ENCODE measurements at regions not wholly inside any gene's neighbourhood (a gene's known extent, or its start where the extent isn't known, plus 50 kb on each side); places are given as distances from the start of the nearest gene placed in this dataset.
A peak's percentile ranks its signal among the peaks of the same experiment; 100 is the strongest.

GRCh38 chr14:96956464-96957239 lies 159.5 kb downstream of the VRK1 start:
- WGBS (ENCODE audit: insufficient coverage): 85% methylated on average over 7 of the region's 10 CpGs
- Histone ChIP-seq H3K36me3 (ENCODE audit: control insufficient read depth, insufficient read depth, low read length) (no peaks in the 10 kb centered on the region), H3K9me3 (ENCODE audit: control insufficient read depth, insufficient read depth, low read length) (no peaks in the 10 kb centered on the region), H3K4me3 (ENCODE audit: low read depth, low read length) (no peak overlapping the region), H3K27me3 (ENCODE audit: control insufficient read depth, insufficient read depth, low read length) (no peaks in the 10 kb centered on the region), H3K27ac (ENCODE audit: low read depth, low read length) (no peak overlapping the region), H3K4me1 (ENCODE audit: control insufficient read depth, insufficient read depth, low read length) (no peaks in the 10 kb centered on the region)
- no peak for DNase-seq (ENCODE audit: low read depth in 4 of 6, low spot score in 6 of 6)

- Histone ChIP-seq H3K36me3 (ENCODE audit: control insufficient read depth, insufficient read depth, low read length) (no peaks in the 10 kb centered on the region), H3K4me3 (ENCODE audit: low read depth, low read length) (no peak overlapping the region), H3K4me1 (ENCODE audit: control insufficient read depth, insufficient read depth, low read length) (no peaks in the 10 kb centered on the region), H3K27ac (ENCODE audit: low read depth, low read length) (no peak overlapping the region), H3K9me3 (ENCODE audit: control insufficient read depth, insufficient read depth, low read length) (no peaks in the 10 kb centered on the region), H3K27me3 (ENCODE audit: control insufficient read depth, insufficient read depth, low read length) (no peaks in the 10 kb centered on the region)
- no peak for DNase-seq (ENCODE audit: low read depth in 4 of 6, low spot score in 6 of 6)
- WGBS (ENCODE audit: insufficient coverage): 95% methylated on average over 10 of the region's 11 CpGs
These were observed 160.9 kb downstream of the VRK1 start for GRCh38 chr14:96958057-96958456.

GRCh38 chr14:96959992-96960391 lies 162.8 kb downstream of the VRK1 start:
- H3K4me1 ChIP-seq (ENCODE audit: control insufficient read depth, insufficient read depth, low read length): peaks cover 6% of the 10 kb centered on the region
- no peaks in the 10 kb centered on the region for H3K27me3 ChIP-seq (ENCODE audit: control insufficient read depth, insufficient read depth, low read length)
- H3K4me3 ChIP-seq (ENCODE audit: low read depth, low read length): no peak overlapping the region
- no CpG with 5 or more reads among the region's 1 CpG for WGBS (ENCODE audit: insufficient coverage)
- H3K36me3 ChIP-seq (ENCODE audit: control insufficient read depth, insufficient read depth, low read length): no peaks in the 10 kb centered on the region
- DNase-seq (ENCODE audit: low read depth in 4 of 6, low spot score in 6 of 6): no peak
- H3K27ac ChIP-seq (ENCODE audit: low read depth, low read length): no peak overlapping the region
- H3K9me3 ChIP-seq (ENCODE audit: control insufficient read depth, insufficient read depth, low read length): no peaks in the 10 kb centered on the region

- DNase-seq (ENCODE audit: low read depth in 4 of 6, low spot score in 6 of 6): no peak
- no peaks in the 10 kb centered on the region for H3K27me3 ChIP-seq (ENCODE audit: control insufficient read depth, insufficient read depth, low read length)
- H3K36me3 ChIP-seq (ENCODE audit: control insufficient read depth, insufficient read depth, low read length): no peaks in the 10 kb centered on the region
- no peak overlapping the region for H3K4me3 ChIP-seq (ENCODE audit: low read depth, low read length)
- no peak overlapping the region for H3K27ac ChIP-seq (ENCODE audit: low read depth, low read length)
- H3K9me3 ChIP-seq (ENCODE audit: control insufficient read depth, insufficient read depth, low read length): no peaks in the 10 kb centered on the region
- no CpG with 5 or more reads among the region's 2 CpGs for WGBS (ENCODE audit: insufficient coverage)
- peaks cover 6% of the 10 kb centered on the region for H3K4me1 ChIP-seq (ENCODE audit: control insufficient read depth, insufficient read depth, low read length)
These were observed 163.5 kb downstream of the VRK1 start for GRCh38 chr14:96960598-96961116.

GRCh38 chr14:96961895-96962294 lies 164.7 kb downstream of the VRK1 start:
- DNase-seq (ENCODE audit: low read depth in 4 of 6, low spot score in 6 of 6): no peak
- peaks cover 6% of the 10 kb centered on the region for H3K4me1 ChIP-seq (ENCODE audit: control insufficient read depth, insufficient read depth, low read length)
- WGBS (ENCODE audit: insufficient coverage): 50% methylated on average over 2 of the region's 2 CpGs
- H3K9me3 ChIP-seq (ENCODE audit: control insufficient read depth, insufficient read depth, low read length): no peaks in the 10 kb centered on the region
- no peaks in the 10 kb centered on the region for H3K36me3 ChIP-seq (ENCODE audit: control insufficient read depth, insufficient read depth, low read length)
- no peaks in the 10 kb centered on the region for H3K27me3 ChIP-seq (ENCODE audit: control insufficient read depth, insufficient read depth, low read length)
- H3K27ac ChIP-seq (ENCODE audit: low read depth, low read length): no peak overlapping the region
- H3K4me3 ChIP-seq (ENCODE audit: low read depth, low read length): no peak overlapping the region

- Histone ChIP-seq H3K4me1 (ENCODE audit: control insufficient read depth, insufficient read depth, low read length) (peaks cover 6% of the 10 kb centered on the region), H3K27me3 (ENCODE audit: control insufficient read depth, insufficient read depth, low read length) (no peaks in the 10 kb centered on the region), H3K4me3 (ENCODE audit: low read depth, low read length) (no peak overlapping the region), H3K9me3 (ENCODE audit: control insufficient read depth, insufficient read depth, low read length) (no peaks in the 10 kb centered on the region), H3K27ac (ENCODE audit: low read depth, low read length) (no peak overlapping the region), H3K36me3 (ENCODE audit: control insufficient read depth, insufficient read depth, low read length) (no peaks in the 10 kb centered on the region)
- DNase-seq (ENCODE audit: low read depth in 4 of 6, low spot score in 6 of 6): no peak
- 85% methylated on average over 2 of the region's 2 CpGs for whole genome bisulfite sequencing (ENCODE audit: insufficient coverage)
These were observed 165.2 kb downstream of the VRK1 start for GRCh38 chr14:96962337-96962736.

- H3K27ac ChIP-seq (ENCODE audit: low read depth, low read length): no peak overlapping the region
- no peaks in the 10 kb centered on the region for H3K27me3 ChIP-seq (ENCODE audit: control insufficient read depth, insufficient read depth, low read length)
- 61% methylated on average over 14 of the region's 25 CpGs for WGBS (ENCODE audit: insufficient coverage)
- peaks cover 1% of the 10 kb centered on the region for H3K9me3 ChIP-seq (ENCODE audit: control insufficient read depth, insufficient read depth, low read length)
- H3K4me1 ChIP-seq (ENCODE audit: control insufficient read depth, insufficient read depth, low read length): peaks cover 6% of the 10 kb centered on the region
- peak in 3 of 6 donors; percentile 32 to 93 (median 70) for DNase-seq (ENCODE audit: low read depth in 4 of 6, low spot score in 6 of 6)
- no peak overlapping the region for H3K4me3 ChIP-seq (ENCODE audit: low read depth, low read length)
- no peaks in the 10 kb centered on the region for H3K36me3 ChIP-seq (ENCODE audit: control insufficient read depth, insufficient read depth, low read length)
These were observed 167.7 kb downstream of the VRK1 start for GRCh38 chr14:96964726-96965415.

GRCh38 chr14:96965885-96966595 lies 168.9 kb downstream of the VRK1 start:
- H3K27me3 ChIP-seq (ENCODE audit: control insufficient read depth, insufficient read depth, low read length): no peaks in the 10 kb centered on the region
- peak in 2 of 6 donors; percentile 16 to 38 for DNase-seq (ENCODE audit: low read depth in 4 of 6, low spot score in 6 of 6)
- H3K4me1 ChIP-seq (ENCODE audit: control insufficient read depth, insufficient read depth, low read length): peaks cover 6% of the 10 kb centered on the region
- H3K36me3 ChIP-seq (ENCODE audit: control insufficient read depth, insufficient read depth, low read length): no peaks in the 10 kb centered on the region
- WGBS (ENCODE audit: insufficient coverage): 87% methylated on average over 7 of the region's 11 CpGs
- H3K4me3 ChIP-seq (ENCODE audit: low read depth, low read length): no peak overlapping the region
- peaks cover 1% of the 10 kb centered on the region for H3K9me3 ChIP-seq (ENCODE audit: control insufficient read depth, insufficient read depth, low read length)
- no peak overlapping the region for H3K27ac ChIP-seq (ENCODE audit: low read depth, low read length)

- no peak for DNase-seq (ENCODE audit: low read depth in 4 of 6, low spot score in 6 of 6)
- Histone ChIP-seq H3K36me3 (ENCODE audit: control insufficient read depth, insufficient read depth, low read length) (no peaks in the 10 kb centered on the region), H3K27me3 (ENCODE audit: control insufficient read depth, insufficient read depth, low read length) (no peaks in the 10 kb centered on the region), H3K9me3 (ENCODE audit: control insufficient read depth, insufficient read depth, low read length) (peaks cover 12% of the 10 kb centered on the region), H3K27ac (ENCODE audit: low read depth, low read length) (no peak overlapping the region), H3K4me3 (ENCODE audit: low read depth, low read length) (no peak overlapping the region), H3K4me1 (ENCODE audit: control insufficient read depth, insufficient read depth, low read length) (no peaks in the 10 kb centered on the region)
- WGBS (ENCODE audit: insufficient coverage): no CpG with 5 or more reads among the region's 1 CpG
These were observed 177.9 kb downstream of the VRK1 start for GRCh38 chr14:96975116-96975515.

Measured in spinal cord (tissue), 9 donors.